ENCODE measurements at regions not wholly inside any gene's neighbourhood (a gene's known extent, or its start where the extent isn't known, plus 50 kb on each side); places are given as distances from the start of the nearest gene placed in this dataset.

DNA sequence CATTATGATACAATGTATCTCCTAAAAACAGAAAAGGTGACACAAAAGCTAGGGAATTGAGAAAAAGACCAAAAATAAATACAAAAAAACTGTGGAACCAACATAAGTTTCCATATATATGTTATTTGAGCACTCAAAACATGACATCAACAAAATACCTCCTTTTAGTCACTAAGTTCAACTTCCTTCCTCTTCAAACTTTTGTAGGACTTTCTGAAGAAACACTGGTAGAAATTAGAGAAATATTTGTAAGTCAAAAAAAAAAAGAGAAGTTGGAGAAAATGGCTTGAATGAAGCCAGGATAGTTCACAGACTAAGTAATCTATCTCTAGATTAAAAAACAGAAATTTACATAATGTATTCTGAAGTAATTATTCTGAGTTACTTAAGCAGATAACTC, 208.4 kb upstream of the ALCAM start:
- TF ChIP-seq, protein P1, sequence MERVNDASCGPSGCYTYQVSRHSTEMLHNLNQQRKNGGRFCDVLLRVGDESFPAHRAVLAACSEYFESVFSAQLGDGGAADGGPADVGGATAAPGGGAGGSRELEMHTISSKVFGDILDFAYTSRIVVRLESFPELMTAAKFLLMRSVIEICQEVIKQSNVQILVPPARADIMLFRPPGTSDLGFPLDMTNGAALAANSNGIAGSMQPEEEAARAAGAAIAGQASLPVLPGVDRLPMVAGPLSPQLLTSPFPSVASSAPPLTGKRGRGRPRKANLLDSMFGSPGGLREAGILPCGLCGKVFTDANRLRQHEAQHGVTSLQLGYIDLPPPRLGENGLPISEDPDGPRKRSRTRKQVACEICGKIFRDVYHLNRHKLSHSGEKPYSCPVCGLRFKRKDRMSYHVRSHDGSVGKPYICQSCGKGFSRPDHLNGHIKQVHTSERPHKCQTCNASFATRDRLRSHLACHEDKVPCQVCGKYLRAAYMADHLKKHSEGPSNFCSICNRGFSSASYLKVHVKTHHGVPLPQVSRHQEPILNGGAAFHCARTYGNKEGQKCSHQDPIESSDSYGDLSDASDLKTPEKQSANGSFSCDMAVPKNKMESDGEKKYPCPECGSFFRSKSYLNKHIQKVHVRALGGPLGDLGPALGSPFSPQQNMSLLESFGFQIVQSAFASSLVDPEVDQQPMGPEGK (CRISPR knock-in tag; IDR thresholded peaks at IDR 0.05; ENCODE audit: borderline replicate concordance) = no peak
- TF ChIP-seq SNAI2 (CRISPR knock-in tag; IDR thresholded peaks at IDR 0.05) (no peak), TOX (CRISPR knock-in tag; IDR thresholded peaks at IDR 0.05; ENCODE audit: borderline replicate concordance) (no peak), ARNTL (CRISPR knock-in tag; IDR thresholded peaks at IDR 0.05; ENCODE audit: borderline replicate concordance, low read depth) (no peak), TCF4 (CRISPR knock-in tag; IDR thresholded peaks at IDR 0.05; ENCODE audit: borderline replicate concordance) (no peak), RARB (CRISPR knock-in tag; IDR thresholded peaks at IDR 0.05) (no peak), OSR1 (CRISPR knock-in tag; IDR thresholded peaks at IDR 0.05) (no peak), ZC3H10 (CRISPR knock-in tag; IDR thresholded peaks at IDR 0.05) (no peak), BACH2 (CRISPR knock-in tag; IDR thresholded peaks at IDR 0.05; ENCODE audit: borderline replicate concordance) (no peak), CSDC2 (CRISPR knock-in tag; IDR thresholded peaks at IDR 0.05) (no peak), ZFP30 (CRISPR knock-in tag; IDR thresholded peaks at IDR 0.05) (no peak), ZNF8 (CRISPR knock-in tag; IDR thresholded peaks at IDR 0.05) (no peak)
- TF ChIP-seq, protein P2, sequence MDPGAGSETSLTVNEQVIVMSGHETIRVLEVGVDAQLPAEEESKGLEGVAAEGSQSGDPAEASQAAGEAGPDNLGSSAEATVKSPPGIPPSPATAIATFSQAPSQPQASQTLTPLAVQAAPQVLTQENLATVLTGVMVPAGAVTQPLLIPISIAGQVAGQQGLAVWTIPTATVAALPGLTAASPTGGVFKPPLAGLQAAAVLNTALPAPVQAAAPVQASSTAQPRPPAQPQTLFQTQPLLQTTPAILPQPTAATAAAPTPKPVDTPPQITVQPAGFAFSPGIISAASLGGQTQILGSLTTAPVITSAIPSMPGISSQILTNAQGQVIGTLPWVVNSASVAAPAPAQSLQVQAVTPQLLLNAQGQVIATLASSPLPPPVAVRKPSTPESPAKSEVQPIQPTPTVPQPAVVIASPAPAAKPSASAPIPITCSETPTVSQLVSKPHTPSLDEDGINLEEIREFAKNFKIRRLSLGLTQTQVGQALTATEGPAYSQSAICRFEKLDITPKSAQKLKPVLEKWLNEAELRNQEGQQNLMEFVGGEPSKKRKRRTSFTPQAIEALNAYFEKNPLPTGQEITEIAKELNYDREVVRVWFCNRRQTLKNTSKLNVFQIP (CRISPR knock-in tag; IDR thresholded peaks at IDR 0.05; ENCODE audit: borderline replicate concordance, low read depth) = no peak
- TF ChIP-seq, protein P3, sequence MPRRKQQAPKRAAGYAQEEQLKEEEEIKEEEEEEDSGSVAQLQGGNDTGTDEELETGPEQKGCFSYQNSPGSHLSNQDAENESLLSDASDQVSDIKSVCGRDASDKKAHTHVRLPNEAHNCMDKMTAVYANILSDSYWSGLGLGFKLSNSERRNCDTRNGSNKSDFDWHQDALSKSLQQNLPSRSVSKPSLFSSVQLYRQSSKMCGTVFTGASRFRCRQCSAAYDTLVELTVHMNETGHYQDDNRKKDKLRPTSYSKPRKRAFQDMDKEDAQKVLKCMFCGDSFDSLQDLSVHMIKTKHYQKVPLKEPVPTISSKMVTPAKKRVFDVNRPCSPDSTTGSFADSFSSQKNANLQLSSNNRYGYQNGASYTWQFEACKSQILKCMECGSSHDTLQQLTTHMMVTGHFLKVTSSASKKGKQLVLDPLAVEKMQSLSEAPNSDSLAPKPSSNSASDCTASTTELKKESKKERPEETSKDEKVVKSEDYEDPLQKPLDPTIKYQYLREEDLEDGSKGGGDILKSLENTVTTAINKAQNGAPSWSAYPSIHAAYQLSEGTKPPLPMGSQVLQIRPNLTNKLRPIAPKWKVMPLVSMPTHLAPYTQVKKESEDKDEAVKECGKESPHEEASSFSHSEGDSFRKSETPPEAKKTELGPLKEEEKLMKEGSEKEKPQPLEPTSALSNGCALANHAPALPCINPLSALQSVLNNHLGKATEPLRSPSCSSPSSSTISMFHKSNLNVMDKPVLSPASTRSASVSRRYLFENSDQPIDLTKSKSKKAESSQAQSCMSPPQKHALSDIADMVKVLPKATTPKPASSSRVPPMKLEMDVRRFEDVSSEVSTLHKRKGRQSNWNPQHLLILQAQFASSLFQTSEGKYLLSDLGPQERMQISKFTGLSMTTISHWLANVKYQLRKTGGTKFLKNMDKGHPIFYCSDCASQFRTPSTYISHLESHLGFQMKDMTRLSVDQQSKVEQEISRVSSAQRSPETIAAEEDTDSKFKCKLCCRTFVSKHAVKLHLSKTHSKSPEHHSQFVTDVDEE (CRISPR knock-in tag; IDR thresholded peaks at IDR 0.05) = no peak
